Left forelimb (tissue), 1 donor: ENCODE measurements at regions not wholly inside any gene's neighbourhood (a gene's known extent, or its start where the extent isn't known, plus 50 kb on each side); places are given as distances from the start of the nearest gene placed in this dataset.

Source experiments
- DNase-seq: peaks from one replicate; pipeline ENCODE4 v3.0.0-alpha.2; 2018; ENCODE audit warnings: low spot score

DNA sequence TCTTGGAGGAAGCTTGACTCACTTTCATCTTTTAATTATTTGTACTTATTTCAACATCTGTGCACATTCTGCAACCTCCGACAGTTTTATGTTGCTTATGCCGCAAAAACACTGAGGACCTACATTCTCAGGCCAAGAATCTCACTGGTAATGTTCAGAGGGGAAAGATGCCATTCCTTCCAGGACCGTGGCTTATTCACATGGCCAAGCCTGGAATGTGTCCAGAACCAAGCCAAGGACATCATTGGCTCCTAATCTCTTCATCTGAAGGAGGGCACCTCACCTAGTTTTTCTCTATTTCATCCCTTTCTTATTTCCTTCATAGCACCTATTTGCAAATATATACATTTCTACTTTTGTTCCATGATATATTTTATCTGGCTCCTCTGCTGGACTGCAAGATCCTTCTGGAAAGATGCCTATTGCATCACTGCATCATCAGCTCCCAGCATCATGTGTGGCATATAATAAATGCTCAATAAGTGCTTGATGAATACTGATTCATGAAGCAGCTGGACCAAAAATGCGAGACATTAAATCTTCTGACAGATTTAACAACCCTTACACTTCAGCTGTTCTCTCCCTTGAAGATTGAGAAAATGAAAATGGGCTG is 377.1 kb downstream of the TNS1 start:
- DNase-seq, result no peak

GRCh38 chr2:217623281-217623912 is 379.4 kb downstream of the TNS1 start:
- DNase-seq, result no peak

- DNase-seq, result no peak
These were observed 380.4 kb downstream of the TNS1 start for GRCh38 chr2:217622205-217623060.

DNA sequence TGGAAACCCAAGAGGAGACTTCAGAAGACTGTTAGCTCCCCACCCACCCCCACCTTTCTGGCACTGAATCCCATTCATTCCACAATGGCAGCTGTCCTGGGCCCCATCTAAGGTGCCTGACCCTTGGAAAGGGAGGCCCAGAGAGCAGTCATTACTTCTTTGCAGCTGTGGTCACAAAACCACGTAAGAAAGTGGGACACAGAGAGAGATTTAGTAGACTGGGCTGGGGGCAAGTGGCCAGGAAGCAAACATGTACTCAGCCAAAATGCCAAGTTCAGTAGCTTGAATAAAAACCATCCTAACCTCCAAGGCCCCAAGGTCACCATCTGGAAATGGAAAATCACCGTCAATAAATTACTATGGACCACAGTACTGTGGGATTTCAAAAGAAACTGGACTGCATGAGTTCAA is 381.4 kb downstream of the TNS1 start:
- no peak for DNase-seq

- DNase-seq, result no peak
These were observed 384.1 kb downstream of the TNS1 start for GRCh38 chr2:217618744-217619143.

DNA sequence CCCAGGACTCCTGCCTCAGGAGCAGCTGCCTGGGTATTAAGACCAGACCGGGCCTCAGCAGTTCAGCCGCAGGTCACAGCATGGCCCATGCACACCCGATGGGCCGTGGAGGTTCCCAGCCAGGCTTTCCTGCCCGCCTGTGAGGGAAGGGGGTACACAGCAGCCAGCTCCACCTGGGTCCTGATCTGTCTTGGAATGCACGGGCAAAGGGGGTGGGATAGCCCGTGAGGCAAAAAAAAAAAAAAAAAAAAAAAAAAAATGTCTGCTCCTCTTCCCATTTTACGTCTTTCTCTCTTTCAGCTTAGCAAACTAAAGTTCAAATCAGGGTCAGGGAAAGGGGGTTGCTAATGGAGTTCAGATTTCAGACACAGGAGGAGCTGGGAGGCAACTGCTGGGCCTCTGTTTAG is 385.2 kb downstream of the TNS1 start:
- no peak for DNase-seq

- no peak for DNase-seq
These were observed 385.9 kb downstream of the TNS1 start for GRCh38 chr2:217616936-217617335.

DNA sequence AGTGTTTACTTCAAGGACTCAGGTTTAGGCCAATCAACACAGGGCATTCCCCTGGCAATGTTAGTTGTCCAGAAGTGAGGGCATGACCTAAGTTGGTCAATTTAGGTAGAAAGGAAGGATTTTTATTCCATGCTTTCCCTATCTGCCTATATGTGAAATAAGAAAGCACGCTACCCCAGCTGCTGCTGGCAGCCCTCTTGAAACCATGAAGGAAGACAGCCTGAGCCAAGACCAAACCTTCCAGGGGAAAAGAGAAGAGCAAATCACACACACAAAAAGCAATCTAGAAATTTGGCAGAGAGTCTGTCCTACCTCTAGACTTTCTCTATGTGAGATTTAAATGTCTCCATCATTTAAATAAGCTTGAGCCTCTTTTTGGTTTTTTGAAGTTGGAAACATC is 387.6 kb downstream of the TNS1 start:
- DNase-seq, result no peak

- DNase-seq, result no peak
These were observed 388.3 kb downstream of the TNS1 start for GRCh38 chr2:217614498-217614897.

DNA sequence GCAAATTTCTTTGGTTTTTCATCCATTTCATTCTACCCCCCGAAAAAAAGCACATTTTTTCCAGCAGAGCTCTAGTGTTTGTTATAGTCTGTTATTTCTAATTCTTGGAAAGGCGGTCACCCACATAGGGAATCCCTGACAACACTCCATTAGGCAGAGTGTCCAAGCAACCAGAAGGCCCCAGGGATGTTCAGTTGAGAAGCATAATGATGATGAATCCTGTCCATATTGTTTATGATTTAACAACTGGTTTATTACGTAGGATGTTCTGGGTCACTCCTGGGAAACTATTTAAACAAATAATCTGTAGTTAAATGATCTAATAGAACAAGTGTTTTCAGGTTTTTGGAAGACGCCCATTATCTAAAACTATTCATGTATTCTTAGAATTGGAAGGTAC is 388.7 kb downstream of the TNS1 start:
- no peak for DNase-seq

GRCh38 chr2:217612920-217613319 is 389.9 kb downstream of the TNS1 start:
- DNase-seq, result no peak

DNA sequence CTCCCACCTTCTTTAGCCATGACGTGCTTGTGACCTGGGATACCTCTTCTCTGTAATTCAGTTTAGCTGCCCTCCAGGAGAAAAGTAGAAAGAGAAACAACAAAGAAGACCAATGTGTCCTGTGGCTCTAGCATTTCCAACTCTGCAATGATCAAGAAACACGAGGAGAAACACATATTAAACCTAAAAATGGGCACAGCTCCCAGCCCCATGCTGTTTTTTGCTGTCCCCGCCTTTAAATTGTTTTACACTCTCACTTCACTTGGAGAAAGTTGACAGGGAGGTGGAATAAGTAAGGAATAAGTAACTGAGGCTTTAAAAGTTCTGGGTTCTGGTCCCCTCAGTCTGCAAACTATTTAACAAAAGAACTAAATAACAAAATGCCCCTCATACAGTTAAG is 390.6 kb downstream of the TNS1 start:
- no peak for DNase-seq

DNA sequence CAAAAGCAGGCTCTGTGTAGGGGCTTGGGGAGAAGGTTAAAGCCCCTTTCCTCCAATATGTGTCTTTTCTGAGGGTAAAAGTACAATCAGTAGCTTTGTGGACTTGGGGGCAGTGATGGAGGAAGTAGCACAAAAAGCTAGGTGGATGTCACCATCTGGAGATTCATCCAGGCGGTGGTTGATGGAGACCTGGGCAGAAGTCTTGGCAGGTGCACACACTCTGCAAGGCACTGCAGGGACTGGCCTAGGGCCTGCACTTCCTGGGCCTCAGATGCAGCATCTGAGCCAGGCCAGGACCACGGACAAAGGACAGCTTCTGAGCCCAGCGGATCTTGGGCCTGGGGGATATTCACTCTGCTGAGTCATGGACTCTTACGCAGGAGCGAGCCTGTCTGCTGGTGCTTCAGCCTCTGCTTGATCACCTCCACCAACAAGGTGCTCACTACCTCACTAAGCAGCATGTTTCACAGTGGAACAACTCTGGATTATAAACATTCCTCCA is 391.1 kb downstream of the TNS1 start:
- DNase-seq, result no peak

DNA sequence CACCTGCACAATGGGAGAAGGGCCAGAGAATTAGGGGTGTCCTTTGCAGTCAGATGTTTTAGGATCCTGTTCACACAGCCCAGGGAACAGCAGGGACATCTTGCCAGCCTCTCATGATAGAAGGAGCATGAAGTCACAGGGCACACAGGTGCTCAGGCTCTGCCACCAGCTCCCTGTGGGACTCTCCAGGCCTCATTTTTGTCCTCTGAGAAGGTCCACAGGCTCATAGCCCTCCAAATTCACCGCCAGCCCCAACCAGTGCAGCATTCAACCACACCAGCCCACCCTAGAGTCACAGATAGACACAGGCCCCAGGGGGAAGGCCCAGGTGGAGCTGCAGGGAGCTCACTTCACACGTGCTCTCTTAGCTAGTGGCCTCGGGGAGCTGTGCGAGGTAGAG is 391.7 kb downstream of the TNS1 start:
- DNase-seq, result no peak

DNA sequence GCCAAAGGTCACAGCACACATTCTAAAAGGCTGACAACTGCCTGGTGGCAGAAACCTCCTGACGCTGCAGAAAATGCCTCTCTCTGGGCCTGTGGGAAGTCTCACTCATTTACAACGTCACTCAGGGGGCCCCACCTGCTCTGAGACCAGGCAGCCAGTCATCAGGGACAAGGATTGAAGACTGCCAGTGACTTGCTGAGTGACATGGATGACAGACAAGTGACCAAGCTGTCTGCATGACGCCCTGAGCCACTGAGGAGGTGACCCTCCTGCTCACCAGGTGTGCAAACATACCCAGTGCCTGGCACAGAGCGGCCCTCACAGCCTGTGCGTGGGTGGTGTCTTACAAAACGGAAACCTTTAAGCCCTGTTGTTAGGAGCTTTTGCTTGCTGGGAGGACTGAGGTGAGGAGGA is 392.4 kb downstream of the TNS1 start:
- DNase-seq, result no peak

DNA sequence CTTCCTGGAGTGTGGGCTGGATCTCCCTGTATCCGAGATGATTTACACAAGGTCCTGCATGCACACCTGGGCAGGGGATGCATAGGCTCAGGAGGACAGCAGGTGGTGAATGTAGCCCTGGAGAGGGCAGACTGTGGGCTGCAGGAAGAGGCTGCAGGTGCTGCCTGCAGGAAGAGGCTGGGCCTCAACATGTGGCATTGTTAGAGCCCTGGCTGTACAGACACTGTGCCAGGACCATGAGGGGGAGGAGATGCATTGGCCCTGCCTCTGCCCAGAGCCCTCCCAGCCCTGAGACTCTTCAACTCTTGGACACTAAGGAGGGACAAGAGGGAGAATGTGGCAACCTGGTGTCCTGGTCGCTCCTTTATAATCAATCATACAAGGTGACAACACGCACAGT is 392.8 kb downstream of the TNS1 start:
- DNase-seq, result no peak

DNA sequence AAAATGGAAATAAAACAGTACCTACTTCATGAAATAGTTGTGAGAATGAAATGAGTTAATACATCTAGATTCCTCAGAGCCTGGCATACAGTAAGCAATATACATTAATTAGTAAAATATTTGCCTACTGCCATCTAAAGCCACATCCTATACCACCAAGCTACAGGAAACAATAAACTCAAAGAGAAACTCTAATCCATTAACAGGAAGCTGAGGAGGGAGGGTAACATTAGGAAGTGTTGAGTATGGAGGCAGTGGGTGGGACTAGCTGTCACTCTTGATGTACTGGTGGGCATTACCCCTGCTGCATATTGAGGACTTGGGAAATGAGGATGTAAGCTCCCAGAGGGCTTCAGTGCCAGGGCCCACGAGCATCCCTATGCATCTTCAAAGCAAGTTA is 396.5 kb downstream of the TNS1 start:
- DNase-seq, result no peak

GRCh38 chr2:217604527-217605194 is 398.1 kb downstream of the TNS1 start:
- no peak for DNase-seq

DNA sequence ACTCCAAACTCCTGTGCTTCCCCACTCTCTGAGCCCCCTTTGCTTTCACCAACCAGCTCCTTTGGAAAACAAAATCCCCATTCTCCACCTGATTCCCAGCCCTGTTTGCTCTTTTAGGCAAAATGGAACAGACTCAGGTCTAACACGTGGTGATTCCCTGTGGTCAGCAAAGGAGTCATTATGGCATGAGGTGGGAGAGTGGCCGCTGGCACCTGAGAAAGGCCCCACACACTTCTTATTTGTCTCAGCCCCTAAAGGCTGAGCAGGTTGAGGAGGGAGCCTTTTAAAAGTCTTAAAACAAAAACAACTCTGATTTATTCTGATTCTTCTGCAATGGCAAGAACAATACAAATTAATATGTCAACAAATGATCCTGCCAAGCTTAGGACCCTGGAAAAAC is 401.2 kb downstream of the TNS1 start:
- no peak for DNase-seq

GRCh38 chr2:217599906-217600305 is 402.9 kb downstream of the TNS1 start:
- DNase-seq, result no peak

GRCh38 chr2:217597681-217598080 is 405.1 kb downstream of the TNS1 start:
- no peak for DNase-seq

GRCh38 chr2:217597145-217597544 is 405.6 kb downstream of the TNS1 start:
- DNase-seq, result no peak

GRCh38 chr2:217593732-217594131 is 409.1 kb downstream of the TNS1 start:
- DNase-seq, result no peak
